Superior temporal gyrus (tissue), 1 donor: ENCODE measurements at regions not wholly inside any gene's neighbourhood (a gene's known extent, or its start where the extent isn't known, plus 50 kb on each side); places are given as distances from the start of the nearest gene placed in this dataset.

Source experiments
- DNase-seq: peaks from one replicate; pipeline ENCODE4 v3.0.0-alpha.2; 2016; ENCODE audit errors: extremely low spot score

GRCh38 chr7:35581605-35582210 lies 113.2 kb downstream of the HERPUD2 start:
- DNase-seq: no peak

GRCh38 chr7:35576031-35576573 lies 118.8 kb downstream of the HERPUD2 start:
- peak; percentile 16 for DNase-seq

GRCh38 chr7:35571611-35572240 lies 123.2 kb downstream of the HERPUD2 start:
- DNase-seq: peak; percentile 20

- DNase-seq: no peak
These were observed 124.0 kb downstream of the HERPUD2 start for GRCh38 chr7:35570937-35571336.

- DNase-seq: no peak
These were observed 129.0 kb downstream of the HERPUD2 start for GRCh38 chr7:35565927-35566326.

- DNase-seq: no peak
These were observed 136.1 kb downstream of the HERPUD2 start for GRCh38 chr7:35558841-35559240.

- DNase-seq: no peak
These were observed 138.1 kb downstream of the HERPUD2 start for GRCh38 chr7:35556515-35557471.

GRCh38 chr7:35555934-35556333 lies 139.0 kb downstream of the HERPUD2 start:
- no peak for DNase-seq

- DNase-seq: no peak
These were observed 139.5 kb downstream of the HERPUD2 start for GRCh38 chr7:35555386-35555785.

- peak; percentile 20 for DNase-seq
These were observed 141.4 kb downstream of the HERPUD2 start for GRCh38 chr7:35553519-35553918.

GRCh38 chr7:35552691-35553090 lies 142.2 kb downstream of the HERPUD2 start:
- no peak for DNase-seq

- no peak for DNase-seq
These were observed 143.4 kb downstream of the HERPUD2 start for GRCh38 chr7:35551321-35552081.

- DNase-seq: no peak
These were observed 144.1 kb downstream of the HERPUD2 start for GRCh38 chr7:35550831-35551230.

GRCh38 chr7:35549781-35550180 lies 145.2 kb downstream of the HERPUD2 start:
- no peak for DNase-seq

- DNase-seq: no peak
These were observed 146.6 kb downstream of the HERPUD2 start for GRCh38 chr7:35548291-35548690.

- DNase-seq: no peak
These were observed 148.1 kb downstream of the HERPUD2 start for GRCh38 chr7:35546691-35547429.

GRCh38 chr7:35545831-35546230 lies 149.1 kb downstream of the HERPUD2 start:
- no peak for DNase-seq

- DNase-seq: no peak
These were observed 150.8 kb downstream of the HERPUD2 start for GRCh38 chr7:35544028-35544742.

- DNase-seq: peak; percentile 87
These were observed 157.6 kb downstream of the HERPUD2 start for GRCh38 chr7:35537067-35538023.
